OCI-LY7 (cell line): ENCODE measurements at regions not wholly inside any gene's neighbourhood (a gene's known extent, or its start where the extent isn't known, plus 50 kb on each side); places are given as distances from the start of the nearest gene placed in this dataset.

Experiments
- BruUV-seq: library from RNA; stranded (reverse); fragments of 400-500 nt; replicated peaks from 2 replicates; lab custom pipeline; 2021; lab: Mats Ljungman, UMichigan
- CTCF ChIA-PET: fragments of 300-600 bp; sonication (Branson Sonifier 250); formaldehyde crosslinking; loops from one replicate; lab custom pipeline; 2022; ENCODE audit warnings: antibody characterized with exemption; ENCODE audit not compliant: unreplicated experiment; lab: Charles Lee
- POLR2A ChIA-PET: fragments of 300-600 bp; sonication (Branson Sonifier 250); formaldehyde crosslinking; loops from one replicate; lab custom pipeline; 2022; ENCODE audit warnings: antibody characterized with exemption; lab: Charles Lee
- DNase-seq: peaks from one replicate; pipeline ENCODE4 v3.0.0-alpha.2; 2015; ENCODE audit warnings: low spot score
- H2AFZ ChIP-seq: fragments of 200-600 bp; sonication (generic), shearing (Covaris generic); 2 replicates; pipeline ENCODE4 v1.6.1; 2014; ENCODE audit warnings: mild to moderate bottlenecking, antibody characterized with exemption, low read length, moderate library complexity
- H3K27ac ChIP-seq: fragments of 200-600 bp; sonication (generic); 2 replicates; pipeline ENCODE4 v1.5.1; 2014; ENCODE audit warnings: mixed run types, low read depth, mild to moderate bottlenecking, moderate library complexity, low read length, inconsistent platforms; ENCODE audit not compliant: poor library complexity, severe bottlenecking
- H3K36me3 ChIP-seq: fragments of 200-600 bp; sonication (generic); 2 replicates; pipeline ENCODE4 v1.6.1; 2014; ENCODE audit warnings: mild to moderate bottlenecking, antibody characterized with exemption, low read length, moderate library complexity, mixed read lengths; ENCODE audit not compliant: insufficient read depth
- H3K4me1 ChIP-seq: fragments of 200-600 bp; sonication (generic); 2 replicates; pipeline ENCODE4 v1.5.1; 2014; ENCODE audit warnings: mild to moderate bottlenecking, low read length; ENCODE audit not compliant: insufficient read depth, poor library complexity, severe bottlenecking
- H3K4me2 ChIP-seq: fragments of 200-600 bp; sonication (generic); 2 replicates; pipeline ENCODE4 v1.6.1; 2014; ENCODE audit warnings: mild to moderate bottlenecking, low read length
- H3K4me3 ChIP-seq: fragments of 200-600 bp; sonication (generic); 2 replicates; pipeline ENCODE4 v1.5.1; 2014; ENCODE audit warnings: mild to moderate bottlenecking, low read depth, low read length; ENCODE audit not compliant: poor library complexity, severe bottlenecking
- H3K79me2 ChIP-seq: fragments of 200-600 bp; sonication (generic); 2 replicates; pipeline ENCODE4 v1.6.1; 2016; ENCODE audit warnings: low read depth, mild to moderate bottlenecking, low read length, moderate library complexity, mixed read lengths; ENCODE audit not compliant: insufficient read depth
- H3K9me2 ChIP-seq: fragments of 200-600 bp; sonication (generic); 2 replicates; pipeline ENCODE4 v1.6.1; 2016; ENCODE audit warnings: mild to moderate bottlenecking, low read length, mixed read lengths; ENCODE audit not compliant: insufficient read depth
- H3K9me3 ChIP-seq: fragments of 200-600 bp; sonication (generic); 2 replicates; pipeline ENCODE4 v1.6.1; 2014; ENCODE audit warnings: mild to moderate bottlenecking, mixed run types, low read length, mixed read lengths
- H4K20me1 ChIP-seq: fragments of 200-600 bp; sonication (generic); 2 replicates; pipeline ENCODE4 v1.6.1; 2014; ENCODE audit warnings: mild to moderate bottlenecking, antibody characterized with exemption, low read length, moderate library complexity, mixed read lengths; ENCODE audit not compliant: insufficient read depth
- CTCF ChIP-seq: fragments of 200-600 bp; sonication (generic); conservative IDR thresholded peaks from 2 replicates; pipeline ENCODE4 v1.5.1; 2014; ENCODE audit warnings: mild to moderate bottlenecking, antibody characterized with exemption, low read length, moderate library complexity, mixed read lengths
- EZH2phosphoT487 ChIP-seq: fragments of 200-600 bp; sonication (generic); IDR thresholded peaks from 2 replicates; pipeline ENCODE4 v1.6.1; 2018; ENCODE audit warnings: low read depth, borderline replicate concordance, mild to moderate bottlenecking, mixed run types, antibody characterized with exemption, low read length, moderate library complexity, mixed read lengths
- intact Hi-C: fragments of 100-400 bp; cut with micrococcal nuclease; formaldehyde crosslinking; loops from one replicate; pipeline ENCODE4 v1.10.0; 2022; ENCODE audit not compliant: unreplicated experiment

GRCh38 chr1:181905944-181906597 is 155.4 kb downstream of the ZNF648 start:
- no peak overlapping the region for H3K4me2 ChIP-seq
- H3K4me1 ChIP-seq: no peaks in the 10 kb centered on the region
- H3K27ac ChIP-seq: no peak overlapping the region
- no peak overlapping the region for H3K4me3 ChIP-seq
- H3K9me2 ChIP-seq: no peaks in the 10 kb centered on the region
- TF ChIP-seq EZH2phosphoT487 (no peak), CTCF (no peak)
- DNase-seq: no peak
- H3K79me2 ChIP-seq: no peaks in the 10 kb centered on the region
- H4K20me1 ChIP-seq: no peaks in the 10 kb centered on the region
- intact Hi-C loops: no loop called here
- POLR2A ChIA-PET: no interaction called here
- no peak overlapping the region for H2AFZ ChIP-seq
- no peaks in the 10 kb centered on the region for H3K36me3 ChIP-seq
- no peaks in the 10 kb centered on the region for H3K9me3 ChIP-seq
- BruUV-seq: no TSS peak
- CTCF ChIA-PET: no interaction called here

DNA sequence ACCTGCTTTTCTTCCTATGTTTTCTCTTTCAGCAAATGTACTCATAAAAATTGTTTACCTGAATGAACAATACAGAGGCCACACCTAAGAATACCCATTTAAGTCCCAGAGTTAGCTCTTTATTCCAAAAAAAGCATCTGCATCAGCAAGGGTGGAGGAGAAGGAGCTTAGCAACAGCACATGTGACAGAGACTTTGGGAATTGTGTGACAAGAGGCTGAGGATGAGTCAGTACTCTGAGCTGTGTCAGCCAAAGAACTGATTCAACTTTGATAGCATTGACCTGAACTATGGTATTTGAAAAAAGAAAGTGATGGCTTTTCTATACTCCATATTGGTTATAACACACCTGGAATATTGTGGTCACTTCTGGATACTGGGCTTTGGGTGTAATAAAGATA is 162.7 kb downstream of the ZNF648 start:
- POLR2A ChIA-PET: interaction anchor here (0.5 kb wide), 1 partner anchor 1996 kb away, joined by 5 read pairs; no protein-coding TSS in a partner anchor
- Histone ChIP-seq H3K4me3 (no peak overlapping the region), H3K4me1 (no peaks in the 10 kb centered on the region), H3K36me3 (no peaks in the 10 kb centered on the region), H3K9me3 (no peaks in the 10 kb centered on the region), H3K79me2 (no peaks in the 10 kb centered on the region), H3K27ac (no peak overlapping the region), H4K20me1 (no peaks in the 10 kb centered on the region), H3K9me2 (no peaks in the 10 kb centered on the region), H2AFZ (no peak overlapping the region), H3K4me2 (no peak overlapping the region)
- DNase-seq: no peak
- CTCF ChIA-PET: no interaction called here
- BruUV-seq: no TSS peak
- intact Hi-C loops: no loop called here
- TF ChIP-seq EZH2phosphoT487: no peak
- no peak for TF ChIP-seq CTCF

DNA sequence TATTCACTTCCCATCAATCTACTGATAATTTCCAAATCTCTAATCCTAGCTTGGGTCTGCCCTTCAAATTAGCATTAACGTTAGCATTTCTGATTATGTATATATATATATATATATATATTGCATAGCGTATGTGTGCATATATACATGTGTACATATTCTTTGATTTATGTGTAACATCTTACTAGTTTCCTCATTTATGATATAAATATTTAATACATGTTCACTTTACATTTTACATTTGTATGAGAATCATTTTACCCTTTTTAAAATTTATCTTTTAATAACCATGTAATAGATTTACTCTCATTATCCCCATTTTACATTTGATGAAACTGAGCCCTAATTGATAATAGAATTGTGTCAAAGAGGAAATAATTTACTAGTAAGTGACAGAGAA is 164.7 kb downstream of the ZNF648 start:
- H3K4me2 ChIP-seq: no peak overlapping the region
- CTCF ChIA-PET: no interaction called here
- no peak for DNase-seq
- no peaks in the 10 kb centered on the region for H3K9me3 ChIP-seq
- no peaks in the 10 kb centered on the region for H3K36me3 ChIP-seq
- no TSS peak for BruUV-seq
- TF ChIP-seq EZH2phosphoT487 (no peak), CTCF (no peak)
- no peaks in the 10 kb centered on the region for H3K79me2 ChIP-seq
- H3K27ac ChIP-seq: no peak overlapping the region
- H3K4me1 ChIP-seq: no peaks in the 10 kb centered on the region
- no peak overlapping the region for H3K4me3 ChIP-seq
- no peaks in the 10 kb centered on the region for H4K20me1 ChIP-seq
- no peaks in the 10 kb centered on the region for H3K9me2 ChIP-seq
- H2AFZ ChIP-seq: no peak overlapping the region
- intact Hi-C loops: no loop called here
- POLR2A ChIA-PET: no interaction called here
